ENCODE measurements at regions not wholly inside any gene's neighbourhood (a gene's known extent, or its start where the extent isn't known, plus 50 kb on each side); places are given as distances from the start of the nearest gene placed in this dataset.

DNA sequence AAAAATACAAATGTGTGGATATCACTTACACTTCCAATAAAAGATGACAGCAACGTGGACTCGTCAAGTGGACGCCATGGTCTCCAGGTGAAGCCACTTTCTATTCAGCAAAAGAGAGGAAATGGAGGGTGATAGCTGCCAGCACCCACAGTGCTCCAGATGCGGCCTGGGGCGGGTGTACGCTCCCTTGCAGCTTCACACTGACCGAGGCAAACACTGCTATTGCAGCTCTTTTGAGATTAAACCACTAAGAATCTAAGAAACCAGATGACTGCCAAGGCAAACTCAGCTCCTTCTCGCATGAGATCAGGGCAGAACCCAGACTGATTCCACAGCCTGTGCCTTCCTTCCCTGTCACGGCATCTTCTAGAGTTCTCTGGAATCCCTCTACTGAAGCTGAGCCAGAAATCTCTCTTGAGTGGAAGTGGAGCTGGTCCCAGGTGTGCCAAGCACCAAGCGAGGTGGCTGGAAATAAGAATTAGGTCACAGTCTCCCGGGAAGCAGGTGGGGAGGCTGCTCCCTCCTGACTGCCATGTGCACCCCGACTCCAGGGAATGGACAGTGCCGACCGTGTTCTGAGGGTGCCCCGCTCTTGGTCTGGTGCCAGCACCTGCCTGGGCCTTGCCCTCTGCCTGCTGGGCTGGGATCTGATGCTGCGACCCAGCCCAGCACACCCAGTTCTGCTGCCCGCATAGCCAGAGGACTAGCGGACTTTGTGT is 90.1 kb upstream of the AFDN start:
- TF ChIP-seq, protein P1, sequence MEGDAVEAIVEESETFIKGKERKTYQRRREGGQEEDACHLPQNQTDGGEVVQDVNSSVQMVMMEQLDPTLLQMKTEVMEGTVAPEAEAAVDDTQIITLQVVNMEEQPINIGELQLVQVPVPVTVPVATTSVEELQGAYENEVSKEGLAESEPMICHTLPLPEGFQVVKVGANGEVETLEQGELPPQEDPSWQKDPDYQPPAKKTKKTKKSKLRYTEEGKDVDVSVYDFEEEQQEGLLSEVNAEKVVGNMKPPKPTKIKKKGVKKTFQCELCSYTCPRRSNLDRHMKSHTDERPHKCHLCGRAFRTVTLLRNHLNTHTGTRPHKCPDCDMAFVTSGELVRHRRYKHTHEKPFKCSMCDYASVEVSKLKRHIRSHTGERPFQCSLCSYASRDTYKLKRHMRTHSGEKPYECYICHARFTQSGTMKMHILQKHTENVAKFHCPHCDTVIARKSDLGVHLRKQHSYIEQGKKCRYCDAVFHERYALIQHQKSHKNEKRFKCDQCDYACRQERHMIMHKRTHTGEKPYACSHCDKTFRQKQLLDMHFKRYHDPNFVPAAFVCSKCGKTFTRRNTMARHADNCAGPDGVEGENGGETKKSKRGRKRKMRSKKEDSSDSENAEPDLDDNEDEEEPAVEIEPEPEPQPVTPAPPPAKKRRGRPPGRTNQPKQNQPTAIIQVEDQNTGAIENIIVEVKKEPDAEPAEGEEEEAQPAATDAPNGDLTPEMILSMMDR (IDR thresholded peaks at IDR 0.05; ENCODE audit: insufficient read depth, missing control alignments) = no peak
- no peak for DNase-seq (ENCODE audit: insufficient read length, low spot score)
- no peak for FAIRE-seq

DNA sequence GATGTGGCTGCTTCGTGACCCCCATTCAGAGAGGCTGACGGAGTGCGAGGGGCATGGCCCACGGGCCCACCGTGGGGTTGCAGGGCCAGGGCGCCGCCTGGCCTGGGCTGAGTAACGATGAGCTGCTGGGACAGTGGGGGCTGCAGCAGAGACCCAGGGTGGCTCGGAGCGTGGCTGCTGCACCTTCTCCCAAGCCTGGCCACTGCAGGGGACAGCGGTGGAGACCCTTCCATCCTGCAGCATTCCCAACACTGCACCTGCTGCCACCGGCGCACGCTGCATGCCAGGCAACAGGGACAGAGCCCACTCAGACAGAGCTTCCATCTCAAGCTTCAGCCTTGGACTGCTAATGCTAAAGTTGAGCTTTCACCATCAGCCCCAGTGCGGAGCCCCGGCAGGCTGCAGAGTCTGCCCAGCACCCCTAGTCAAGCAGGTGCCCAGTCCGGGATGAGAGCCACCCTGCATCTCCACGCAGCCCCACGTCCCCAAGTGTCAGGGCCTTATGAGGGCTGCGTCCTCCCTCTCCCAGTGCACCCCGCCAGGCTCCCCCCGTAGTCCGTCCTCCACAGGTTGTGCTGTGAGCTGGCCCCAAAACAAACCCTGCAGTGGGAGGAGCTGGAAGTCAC is 89.4 kb upstream of the AFDN start:
- TF ChIP-seq, protein P1 (IDR thresholded peaks at IDR 0.05; ENCODE audit: insufficient read depth, missing control alignments) = no peak
- no peak for DNase-seq (ENCODE audit: insufficient read length, low spot score)
- no peak for FAIRE-seq

DNA sequence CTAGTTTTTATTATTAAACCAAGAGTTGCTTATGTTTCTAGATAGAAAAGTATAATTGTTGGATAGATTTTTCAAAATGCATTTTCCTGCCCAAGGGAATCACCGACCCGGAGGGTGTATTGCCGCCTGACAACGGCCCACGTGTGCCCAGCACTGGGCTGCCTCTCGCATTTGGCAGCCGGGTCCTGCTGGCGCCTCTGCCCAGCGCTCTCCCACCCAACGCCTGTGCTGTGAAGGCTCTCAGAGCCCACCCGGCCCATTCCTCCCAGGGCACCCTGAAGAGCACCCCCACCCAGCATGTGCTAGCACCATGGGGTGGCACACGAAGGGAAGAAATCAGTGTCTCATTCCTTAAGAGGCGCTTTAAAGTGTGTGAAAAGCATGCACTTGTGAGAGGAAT is 88.3 kb upstream of the AFDN start:
- TF ChIP-seq, protein P1 (IDR thresholded peaks at IDR 0.05; ENCODE audit: insufficient read depth, missing control alignments) = no peak
- FAIRE-seq (no peak), DNase-seq (ENCODE audit: insufficient read length, low spot score) (no peak)

DNA sequence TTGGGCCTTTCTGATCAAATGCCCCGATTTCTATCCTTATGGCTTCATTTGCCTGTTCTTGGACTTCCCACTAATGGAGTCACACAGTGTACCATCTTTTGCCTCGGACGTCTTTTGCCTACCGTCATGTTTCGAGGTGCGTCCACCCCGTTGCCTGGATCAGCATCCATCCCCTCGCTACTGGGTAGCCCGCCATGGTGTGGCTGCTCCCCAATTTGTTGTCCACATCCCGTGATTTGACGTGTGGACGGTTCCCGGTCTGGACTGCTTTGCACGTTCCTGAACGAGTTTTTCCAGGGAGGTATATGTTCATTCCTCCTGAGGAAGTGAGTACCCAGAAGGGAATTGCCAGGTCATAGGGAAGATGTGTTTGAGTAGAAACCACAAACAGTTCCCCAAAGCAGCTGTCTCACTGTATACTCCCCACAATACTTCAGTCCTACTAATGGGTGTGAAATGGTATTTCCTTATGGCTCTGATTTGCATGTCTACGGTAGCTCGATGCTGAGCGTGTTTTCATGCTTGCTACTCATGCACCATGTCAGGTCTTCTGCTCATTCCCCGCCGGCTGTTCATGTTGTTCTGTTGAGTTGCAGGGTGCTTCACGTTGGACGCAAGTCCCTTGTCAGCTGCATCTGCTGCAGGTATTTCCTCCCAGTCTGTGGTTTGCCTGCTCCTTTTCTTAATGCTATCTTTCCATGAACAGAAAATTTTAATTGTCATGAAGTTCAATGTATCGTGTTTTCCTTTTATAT is 86.8 kb upstream of the AFDN start:
- no peak for DNase-seq (ENCODE audit: insufficient read length, low spot score)
- no peak for FAIRE-seq
- TF ChIP-seq, protein P1 (IDR thresholded peaks at IDR 0.05; ENCODE audit: insufficient read depth, missing control alignments) = no peak

DNA sequence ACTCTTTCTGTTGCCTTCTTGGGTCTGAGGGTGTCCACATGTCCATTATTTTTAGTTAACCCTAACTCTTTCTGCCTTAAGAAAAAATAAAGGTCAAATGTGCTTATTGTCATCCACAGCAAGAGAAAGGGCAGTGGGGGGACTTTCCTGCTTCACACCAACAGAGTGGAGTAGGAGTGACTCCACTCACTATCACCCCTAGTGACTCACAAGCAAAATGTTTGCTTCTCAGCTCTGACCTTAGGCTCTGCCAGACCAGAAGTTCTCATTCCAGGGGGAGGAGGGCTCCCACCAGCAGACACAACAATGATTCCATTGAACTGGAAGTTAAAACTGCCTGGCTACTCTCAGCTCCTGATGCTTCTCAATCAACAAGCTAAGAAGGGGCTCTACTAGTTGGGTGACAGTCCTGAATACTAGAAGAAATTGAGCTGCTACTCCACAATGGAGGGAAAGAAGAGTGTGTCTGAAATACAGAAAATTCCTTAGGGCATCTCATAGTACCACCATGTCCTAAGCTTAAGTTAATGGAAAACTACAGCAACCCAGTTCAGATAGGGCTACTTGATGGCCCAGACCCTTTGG is 83.9 kb upstream of the AFDN start:
- TF ChIP-seq, protein P1 (IDR thresholded peaks at IDR 0.05; ENCODE audit: insufficient read depth, missing control alignments) = no peak
- no peak for FAIRE-seq
- DNase-seq (ENCODE audit: insufficient read length, low spot score) = no peak

DNA sequence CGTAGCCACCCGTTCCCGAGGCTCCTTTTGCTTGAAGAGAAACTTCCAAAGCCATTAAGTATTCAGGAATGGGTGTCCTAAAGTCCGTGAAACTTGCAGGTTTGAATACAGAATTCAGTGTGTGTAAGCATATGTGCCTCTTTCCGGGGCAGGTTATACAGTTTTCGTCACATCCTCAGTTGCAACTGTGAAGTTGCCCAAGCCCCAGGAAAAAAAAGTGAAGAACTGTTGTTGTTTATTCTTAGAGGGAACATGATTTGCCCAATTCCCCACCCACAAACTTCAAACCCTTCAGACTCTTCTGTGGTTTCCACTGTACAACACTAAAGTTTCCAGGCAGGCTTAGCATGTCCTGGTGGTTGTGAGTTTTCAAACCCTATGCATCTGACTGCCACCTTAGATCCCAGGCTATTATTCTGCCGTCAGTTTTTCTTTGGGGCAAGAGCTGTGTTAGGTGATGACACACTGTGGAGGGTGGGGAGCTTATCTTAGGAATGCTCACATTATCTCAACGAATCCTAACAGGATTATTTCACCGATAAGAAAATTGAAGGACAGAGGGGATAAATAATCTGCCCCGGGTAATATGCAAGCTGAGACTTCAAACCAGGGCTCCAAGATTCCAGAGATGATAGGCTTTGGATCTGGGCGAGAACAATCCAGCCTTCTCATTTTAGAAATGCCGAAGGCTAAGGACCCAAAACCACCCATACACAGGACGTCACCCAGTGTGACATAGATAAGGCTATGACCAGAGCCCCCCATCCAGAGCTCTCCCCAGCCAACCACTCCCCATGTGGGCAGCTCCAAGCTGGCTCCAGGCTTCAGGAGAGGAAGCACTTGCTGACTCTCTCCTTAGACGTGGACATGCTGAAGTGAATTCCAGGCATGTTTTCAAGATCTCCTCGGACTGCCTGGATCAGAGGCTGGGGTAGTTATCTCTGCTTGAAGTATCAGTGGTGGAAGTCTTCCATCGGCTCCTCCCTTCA is 81.7 kb upstream of the AFDN start:
- TF ChIP-seq, protein P1 (IDR thresholded peaks at IDR 0.05; ENCODE audit: insufficient read depth, missing control alignments) = no peak
- DNase-seq (ENCODE audit: insufficient read length, low spot score) = no peak
- FAIRE-seq = no peak

Measured in D721Med (cell line).